ENCODE measurements at regions not wholly inside any gene's neighbourhood (a gene's known extent, or its start where the extent isn't known, plus 50 kb on each side); places are given as distances from the start of the nearest gene placed in this dataset.
"Not testable (repeated sequence)": the region's sequence is repeated elsewhere in the genome, so short reads cannot be mapped to it uniquely, and the experiment has no call there.

GRCh38 chr5:134471858-134472449, 53.5 kb upstream of the JADE2 start:
- DNase-seq = not testable (repeated sequence)

- no peak for DNase-seq
Measured at GRCh38 chr5:134468921-134469400, 56.5 kb upstream of the JADE2 start.

GRCh38 chr5:134467231-134467630, 55.5 kb upstream of the CDKN2AIPNL start:
- no peak for DNase-seq

DNA sequence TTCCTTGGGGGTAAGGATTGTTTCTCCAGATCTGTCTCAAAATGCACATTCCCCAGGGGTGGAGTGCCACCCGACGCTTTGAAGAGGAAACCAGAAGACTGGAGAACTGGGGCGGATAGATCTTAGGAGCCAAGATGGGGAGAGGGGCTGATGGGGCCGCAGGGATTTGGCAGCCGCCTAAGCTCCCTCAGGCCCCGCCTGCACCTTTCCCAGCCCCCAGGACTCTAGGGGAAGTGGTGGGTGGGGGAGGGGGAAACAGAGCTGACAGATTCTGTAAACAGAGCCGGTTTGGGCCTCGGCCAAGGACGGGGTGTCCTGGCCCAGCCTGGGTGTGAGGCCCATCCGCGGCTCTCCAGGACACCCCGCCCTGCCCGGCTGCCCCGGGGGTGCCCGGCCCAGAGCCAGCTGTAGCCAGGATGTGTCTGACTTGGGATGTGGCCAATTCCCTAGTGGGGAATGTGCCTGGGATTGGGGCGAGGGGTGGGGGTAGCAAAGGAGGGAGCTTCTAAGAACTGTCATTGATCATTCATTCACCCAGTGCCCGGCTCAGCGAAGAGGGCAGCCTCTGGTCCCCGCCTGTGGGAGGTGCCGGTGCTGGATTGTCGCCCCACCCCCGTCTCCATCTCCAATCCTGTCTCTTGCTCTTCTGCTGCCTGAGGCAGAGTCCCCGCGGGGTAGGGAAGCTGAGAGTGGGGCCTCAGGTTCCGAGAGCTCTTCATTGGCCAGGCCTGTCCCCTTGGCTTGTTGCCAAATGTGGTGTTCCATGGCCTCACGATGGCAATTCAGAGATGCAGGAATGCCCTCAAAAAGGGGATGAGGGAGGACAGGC, 54.8 kb upstream of the CDKN2AIPNL start:
- DNase-seq = peak; percentile 92

- DNase-seq = no peak
Measured at GRCh38 chr5:134465816-134466240, 54.1 kb upstream of the CDKN2AIPNL start.

DNA sequence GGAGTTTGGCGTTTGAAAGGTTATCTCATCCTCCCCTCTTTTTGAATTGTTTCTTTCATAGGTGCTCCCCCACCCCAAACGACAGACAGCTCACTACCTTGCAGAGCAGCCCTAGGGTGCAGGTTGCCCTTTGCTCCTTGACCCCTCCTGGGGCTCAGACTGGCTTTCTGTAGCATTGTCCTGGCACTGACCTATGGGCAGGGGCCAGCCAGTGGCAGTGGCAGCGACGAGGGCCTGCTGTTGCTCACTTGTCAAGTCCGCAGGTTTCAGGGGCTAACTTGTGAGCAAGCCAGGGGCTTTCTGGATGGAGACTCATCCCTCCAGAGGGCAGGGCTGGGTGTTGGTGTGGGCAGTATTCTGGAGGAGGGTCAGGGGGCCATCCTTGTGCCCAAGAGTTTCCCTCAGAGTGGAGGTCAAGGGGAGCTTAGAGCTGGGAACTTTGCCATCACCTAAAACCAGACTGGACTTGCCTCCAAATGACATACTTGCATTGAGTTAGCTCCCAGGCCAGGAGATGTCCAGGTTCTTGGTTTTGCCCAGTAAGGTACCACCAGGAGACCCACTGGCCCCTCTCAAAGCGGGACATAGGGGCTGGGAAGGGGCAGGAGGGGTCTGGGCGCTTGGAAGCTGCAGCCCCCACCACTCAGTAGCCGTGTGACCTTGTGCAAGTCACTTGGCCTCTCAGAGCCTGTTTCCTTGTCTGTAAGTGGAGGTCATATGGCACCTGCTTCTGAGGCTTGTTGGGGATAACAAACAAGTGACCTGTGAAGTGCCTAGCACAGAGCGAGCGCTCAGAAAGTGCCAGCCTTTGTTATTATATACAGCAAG, 53.5 kb upstream of the CDKN2AIPNL start:
- DNase-seq = no peak

DNA sequence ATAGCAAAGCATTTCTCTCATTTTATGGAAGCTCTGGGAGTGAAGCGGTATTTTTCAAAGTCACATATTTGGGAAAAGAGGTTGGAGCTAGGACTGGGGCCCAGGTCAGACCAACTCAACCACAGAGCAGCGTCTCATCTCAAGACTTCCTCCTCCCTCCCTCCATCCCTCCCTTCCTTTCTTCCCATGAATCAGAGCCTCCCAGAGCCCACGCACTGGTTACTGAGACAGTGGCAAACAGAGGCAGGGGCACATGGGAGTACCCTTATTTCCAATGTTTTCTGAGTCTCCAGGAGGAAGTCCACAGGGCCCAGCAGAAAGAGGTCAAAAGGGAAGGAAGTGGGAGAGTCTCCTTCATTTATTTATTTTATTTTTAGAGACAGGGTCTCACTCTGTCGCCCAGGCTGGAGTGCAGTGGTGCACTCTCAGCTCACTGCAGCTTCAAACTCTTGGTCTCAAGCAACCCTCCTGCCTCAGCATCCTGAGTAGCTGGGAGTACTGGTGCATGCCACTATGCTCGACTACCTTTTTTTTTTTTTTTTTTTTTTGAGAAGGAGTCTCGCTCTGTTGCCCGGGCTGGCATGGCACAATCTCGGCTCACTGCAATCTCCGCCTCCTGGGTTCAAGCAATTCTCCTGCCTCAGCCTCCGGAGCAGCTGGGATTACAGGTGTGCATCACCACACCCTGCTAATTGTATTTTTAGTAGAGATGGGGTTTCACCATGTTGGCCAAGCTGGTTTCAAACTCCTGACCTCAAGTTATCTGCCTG, 52.5 kb upstream of the CDKN2AIPNL start:
- no peak for DNase-seq

- no peak for DNase-seq
Measured at GRCh38 chr5:134463176-134463720, 51.6 kb upstream of the CDKN2AIPNL start.

DNA sequence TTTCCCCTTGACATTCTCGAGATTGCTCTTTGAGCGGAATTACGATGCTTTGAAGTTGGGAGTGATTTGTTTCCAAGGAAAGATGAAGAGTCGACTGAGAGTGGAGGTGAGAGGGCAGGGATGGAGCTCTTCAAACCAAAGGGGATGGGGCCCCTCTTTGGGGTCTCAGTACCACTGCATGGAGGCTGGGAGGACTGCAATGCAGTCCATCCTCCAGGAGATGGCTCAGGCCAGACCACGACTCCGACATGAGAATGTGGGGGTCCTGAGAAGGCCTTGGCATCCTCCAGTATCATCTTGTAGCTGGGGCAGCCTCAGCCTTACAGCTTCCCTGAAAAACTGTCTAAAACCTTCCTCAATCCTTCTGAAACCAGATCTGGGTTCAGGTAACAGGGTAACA, 51.1 kb upstream of the CDKN2AIPNL start:
- DNase-seq = no peak

- peak; percentile 50 for DNase-seq
Measured at GRCh38 chr5:134462047-134462575, 50.4 kb upstream of the CDKN2AIPNL start.

All from NCI-H510A treated with DMSO at 0.1 percent for 48 hours (cell line).